Stimulated activated CD4-positive, alpha-beta T cell treated with anti-CD3 and anti-CD28 coated beads, Interleukin-1b, Interleukin-23, amount 100 ng/mL, for 24 hours (primary cell): ENCODE measurements at regions not wholly inside any gene's neighbourhood (a gene's known extent, or its start where the extent isn't known, plus 50 kb on each side); places are given as distances from the start of the nearest gene placed in this dataset.

Experiments used
- DNase-seq, 4 experiments: peaks; one replicate each; pipeline ENCODE4 v3.0.0-alpha.2; 2020; ENCODE audit warnings: low read depth in 4 of 4, low spot score in 1 of 4

DNA sequence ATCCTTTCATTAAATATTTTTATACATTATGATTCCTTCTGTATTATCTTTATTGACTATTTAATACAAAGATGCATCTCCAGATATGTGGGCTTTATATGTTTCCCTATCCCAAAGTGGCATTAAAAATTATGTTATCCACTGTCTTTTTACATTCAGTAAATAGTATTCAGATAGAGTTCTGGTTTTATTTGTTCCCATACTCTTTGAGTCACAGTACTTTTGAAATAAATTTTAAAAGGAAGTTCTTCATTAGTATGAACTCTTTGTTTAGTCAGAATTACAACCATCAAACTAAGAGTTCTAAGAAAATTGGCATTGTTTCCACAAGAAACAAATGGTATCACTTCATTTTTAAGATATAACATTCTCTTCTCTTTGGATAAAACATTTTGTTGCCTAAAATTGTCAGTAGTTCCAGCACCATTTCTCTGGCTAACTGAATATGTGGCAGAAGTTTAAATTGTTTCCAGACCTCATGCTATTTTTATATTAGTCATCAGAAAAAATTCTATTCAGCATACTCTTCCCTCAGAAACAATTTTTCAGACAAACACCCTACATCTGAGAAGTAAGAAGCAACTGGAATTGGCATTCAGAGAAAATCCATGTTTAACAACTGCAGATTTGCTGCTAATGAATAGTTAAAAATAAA lies 88.5 kb upstream of the COL5A2 start:
- DNase-seq: no peak

DNA sequence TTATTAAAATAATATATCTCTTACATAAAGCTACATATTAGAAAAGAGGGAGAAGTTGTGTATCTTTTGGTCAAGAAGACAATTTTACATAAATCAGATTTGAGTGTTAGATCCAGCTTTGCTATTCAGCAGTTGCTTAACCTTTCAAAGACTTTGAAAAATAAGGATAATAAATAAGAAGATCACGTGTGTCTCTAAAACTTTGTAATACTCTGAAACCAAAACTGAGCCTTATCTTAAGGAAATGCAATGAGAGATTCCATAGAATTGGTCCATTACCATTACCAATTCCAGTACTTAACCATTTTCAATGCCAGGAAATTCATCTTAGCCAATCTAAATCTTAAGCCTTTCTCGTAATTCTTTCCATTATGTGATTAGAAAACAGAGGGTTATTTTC lies 89.2 kb upstream of the COL5A2 start:
- no peak for DNase-seq

DNA sequence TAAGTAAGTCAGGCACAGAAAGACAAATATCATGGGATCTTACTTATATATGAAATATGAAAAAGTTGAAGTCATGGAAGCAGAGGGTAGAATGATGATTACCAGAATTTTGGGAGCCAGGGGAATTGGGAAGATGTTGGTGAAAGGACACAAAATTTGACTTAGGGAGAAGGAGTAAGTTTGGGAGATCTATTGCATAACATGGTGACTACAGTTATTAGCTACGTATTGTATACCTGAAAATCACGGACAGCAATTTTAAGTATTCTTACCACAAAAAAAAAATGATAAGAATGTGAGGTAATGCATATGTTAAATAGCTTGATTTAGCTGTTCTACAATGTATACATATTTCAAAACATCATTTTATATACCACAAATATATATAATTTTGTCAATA lies 94.2 kb upstream of the COL5A2 start:
- no peak for DNase-seq

DNA sequence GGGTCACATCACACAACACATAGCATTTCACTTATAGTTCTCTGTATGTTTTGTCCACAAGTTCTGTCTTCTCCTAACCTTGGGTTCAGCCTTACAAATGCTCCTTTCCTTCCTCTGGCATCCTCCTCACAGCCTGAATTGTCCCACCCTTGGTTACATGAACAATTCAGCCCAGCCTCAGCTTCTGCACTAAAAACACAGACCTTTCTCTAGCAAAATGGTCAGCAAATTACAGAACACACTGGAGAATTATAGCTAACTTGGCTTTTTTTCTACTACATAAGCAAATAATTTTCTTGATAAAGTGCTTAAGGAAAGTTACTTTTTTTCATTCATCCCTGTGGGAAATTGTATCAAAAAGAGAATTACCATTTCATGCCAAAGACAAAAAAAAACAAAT lies 94.8 kb upstream of the COL5A2 start:
- no peak for DNase-seq

DNA sequence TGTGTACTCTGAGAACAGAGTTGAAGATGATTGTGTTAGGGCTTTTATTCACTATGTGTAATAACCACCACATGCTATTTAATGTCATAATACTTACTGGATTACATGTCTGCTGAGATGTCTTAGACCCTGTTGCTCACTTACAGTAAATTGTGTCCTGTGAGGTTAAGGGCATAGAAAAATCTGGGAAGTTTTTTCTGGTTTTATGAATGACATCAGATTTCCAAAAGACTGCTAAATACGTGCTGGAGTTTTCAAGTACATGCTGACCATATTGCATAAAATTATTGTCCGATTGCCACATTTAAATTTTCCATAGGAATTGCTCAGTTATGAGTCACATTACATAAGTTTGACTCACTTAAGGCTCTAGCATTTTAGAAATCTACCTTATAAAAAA lies 96.7 kb upstream of the COL5A2 start:
- no peak for DNase-seq

DNA sequence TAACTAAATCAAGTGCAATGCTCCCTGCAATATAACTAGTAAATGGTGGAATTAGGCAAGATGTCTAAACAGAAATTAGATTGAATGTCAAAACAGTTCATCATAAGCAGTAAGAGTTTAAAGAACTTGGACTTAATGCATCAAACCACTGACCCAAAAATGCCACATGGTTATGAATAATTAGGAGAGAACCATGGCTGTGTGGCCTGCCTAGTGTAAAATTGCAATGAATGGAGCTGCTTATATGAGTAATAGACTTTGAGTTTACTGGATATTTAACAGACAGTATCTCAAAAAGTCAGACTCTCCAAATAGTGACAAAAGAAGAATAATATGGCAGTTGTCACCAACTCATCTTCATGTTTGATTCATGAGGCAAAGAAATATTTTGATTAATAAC lies 101.6 kb upstream of the COL5A2 start:
- DNase-seq: no peak

DNA sequence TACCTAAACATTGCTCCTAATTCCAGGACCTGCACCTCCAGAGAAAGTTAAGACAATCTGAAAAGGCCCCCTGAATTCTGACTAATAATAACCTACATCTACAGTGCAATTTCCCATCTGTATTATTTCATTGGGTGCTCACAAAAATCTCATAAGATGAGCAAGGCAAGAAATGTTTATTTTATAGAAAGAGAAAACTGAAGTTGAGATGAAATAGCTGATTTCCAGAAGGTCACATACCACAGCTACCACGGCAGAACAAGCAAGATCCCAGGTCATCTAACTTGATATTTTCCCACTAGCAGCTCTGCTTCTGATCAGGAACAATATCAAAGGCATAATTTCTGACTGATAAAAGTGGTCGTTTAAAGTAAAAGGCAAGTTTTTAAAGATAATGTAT lies 105.8 kb upstream of the COL5A2 start:
- no peak for DNase-seq

DNA sequence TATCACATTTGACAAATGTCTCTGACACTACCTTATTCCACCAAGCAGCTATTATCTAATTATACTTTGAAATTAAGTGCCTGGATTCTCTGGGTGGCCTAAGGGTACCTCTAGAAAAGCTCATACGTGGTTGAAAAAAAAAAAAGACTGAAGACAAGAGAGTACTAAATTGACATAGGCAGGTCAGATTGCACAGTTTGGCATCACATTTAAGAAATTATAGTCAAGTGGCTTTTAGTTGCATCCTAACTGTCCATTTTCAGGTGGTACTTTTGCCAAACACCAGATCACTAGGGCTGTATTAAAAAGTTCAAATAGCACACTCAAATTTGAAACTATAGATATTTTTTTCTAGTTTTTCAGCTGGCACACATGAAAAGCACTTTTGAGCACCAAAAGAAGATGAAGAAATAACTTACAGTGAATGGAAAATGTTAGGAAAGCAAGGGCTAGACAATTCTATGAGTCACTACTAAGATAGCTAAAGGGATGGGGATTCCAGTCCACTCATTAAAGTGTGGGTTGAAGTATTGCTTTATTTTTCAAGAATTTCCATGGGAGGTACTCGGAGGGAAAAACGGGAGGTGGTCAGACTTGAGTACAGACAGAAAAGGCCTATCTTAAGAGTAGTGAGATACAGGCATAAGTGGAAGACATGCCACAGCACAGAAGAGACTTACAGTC lies 106.5 kb upstream of the COL5A2 start:
- no peak for DNase-seq

DNA sequence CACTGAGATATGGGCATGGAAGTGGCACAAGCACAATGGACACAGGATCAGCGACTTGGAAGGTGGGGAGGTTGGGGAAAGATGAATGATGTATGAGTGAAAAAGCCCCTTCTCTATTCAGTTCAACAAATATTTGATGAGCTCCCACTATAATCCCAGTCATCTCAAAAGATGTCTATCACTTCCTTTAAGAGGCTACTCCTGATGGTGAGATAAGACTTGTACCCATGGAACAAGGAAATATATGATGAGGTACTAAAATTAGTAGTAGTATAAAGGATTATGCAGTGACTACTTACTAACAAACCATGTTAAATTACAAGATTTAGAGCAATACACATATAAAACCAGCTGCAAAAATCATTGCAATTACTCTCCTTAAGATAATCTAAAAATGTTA lies 107.8 kb upstream of the COL5A2 start:
- DNase-seq: no peak

DNA sequence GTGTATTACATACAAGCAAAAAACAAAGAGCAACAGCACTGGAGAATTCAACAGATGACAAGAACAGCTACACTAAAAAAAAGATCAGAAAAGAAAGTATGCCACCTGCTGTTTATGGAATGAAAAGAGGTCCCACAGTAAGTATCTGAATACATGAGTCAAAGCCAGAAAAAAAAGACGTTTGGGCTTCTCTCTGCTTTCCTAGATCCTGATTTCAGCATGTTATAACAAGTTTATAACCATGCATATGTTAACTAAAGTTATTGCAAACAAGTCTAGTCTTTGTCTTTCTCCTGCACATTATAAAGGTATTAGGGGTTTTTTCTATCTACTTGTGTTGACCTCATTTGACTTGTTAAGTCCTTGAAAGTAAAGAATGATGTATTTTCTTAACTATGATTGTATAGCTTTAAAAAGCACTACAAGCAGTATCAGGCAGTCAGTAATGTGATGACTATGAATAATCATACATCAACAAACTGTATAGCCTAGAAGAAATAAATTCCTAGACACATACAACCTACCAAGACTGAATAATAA lies 108.5 kb upstream of the COL5A2 start:
- DNase-seq: no peak

DNA sequence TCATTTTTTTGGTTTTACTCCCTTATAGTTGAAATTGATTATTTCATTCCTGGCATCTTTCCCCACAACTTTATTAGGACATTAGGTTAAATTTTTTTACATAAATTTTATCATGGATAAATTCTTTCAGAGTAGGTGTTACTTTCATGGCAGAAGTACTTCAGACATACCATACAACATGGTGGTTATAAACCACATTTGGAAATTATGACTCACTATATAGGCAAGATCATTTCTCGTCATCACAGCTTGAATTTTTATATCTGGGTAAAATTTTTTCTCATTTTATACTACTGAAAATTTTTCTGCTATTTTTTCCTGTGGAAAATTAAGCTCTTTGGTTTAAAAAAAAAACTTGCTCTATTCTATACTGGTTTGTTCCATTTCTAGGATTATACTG lies 111.9 kb upstream of the COL5A2 start:
- DNase-seq: no peak

DNA sequence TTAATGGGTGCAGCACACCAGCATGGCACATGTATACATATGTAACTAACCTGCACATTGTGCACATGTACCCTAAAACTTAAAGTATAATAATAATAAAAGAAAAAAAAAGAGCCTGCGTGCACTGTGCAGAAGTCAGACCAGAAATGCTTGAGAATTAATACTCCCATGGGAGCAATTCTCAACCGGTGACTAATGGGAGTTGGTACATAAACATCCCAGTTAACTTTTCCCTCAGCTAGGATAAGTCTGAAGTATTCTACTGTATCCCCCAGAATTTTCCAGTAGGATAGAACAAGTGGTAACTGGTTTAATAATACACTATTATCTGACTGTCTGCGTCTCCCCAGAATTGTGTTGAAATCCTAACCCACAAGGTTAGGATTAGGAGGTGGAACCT lies 113.6 kb upstream of the COL5A2 start:
- no peak for DNase-seq

DNA sequence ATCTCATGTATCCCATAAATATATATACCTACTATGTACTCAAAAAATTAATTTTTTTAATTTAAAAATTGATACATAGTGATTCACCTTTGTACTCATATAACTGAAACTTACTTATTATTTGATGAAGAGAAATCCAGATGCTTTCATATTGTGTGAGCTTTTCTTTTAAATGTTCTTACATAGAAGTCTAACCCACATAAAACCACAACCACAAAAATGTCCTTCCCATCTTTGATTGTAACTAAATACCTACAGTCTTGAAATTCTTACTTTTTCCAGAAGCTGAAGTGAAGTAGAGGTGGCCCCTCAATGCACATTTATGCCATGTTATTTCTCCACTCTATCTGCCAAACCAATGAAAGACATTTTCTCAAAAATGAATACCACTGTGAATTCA lies 117.9 kb upstream of the COL5A2 start:
- DNase-seq: no peak

DNA sequence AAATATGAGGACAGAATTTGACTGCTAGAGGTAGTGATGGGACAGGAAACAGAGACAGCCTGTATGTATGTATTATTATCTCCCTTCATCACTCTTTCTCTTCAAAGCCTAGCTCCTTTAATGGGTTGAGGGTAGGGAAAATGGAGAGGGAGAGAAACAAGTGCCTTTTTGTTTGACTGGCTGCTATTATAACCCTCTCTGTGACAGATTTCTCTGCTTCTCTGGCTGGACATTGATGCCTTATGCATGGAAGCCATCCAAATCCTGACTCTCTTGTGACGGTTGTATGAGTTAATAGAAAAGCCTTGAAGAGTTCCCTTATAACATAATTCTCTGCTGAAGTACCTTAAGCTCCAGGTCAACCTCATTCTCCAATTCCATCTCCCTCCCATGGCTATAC lies 118.5 kb upstream of the COL5A2 start:
- no peak for DNase-seq

DNA sequence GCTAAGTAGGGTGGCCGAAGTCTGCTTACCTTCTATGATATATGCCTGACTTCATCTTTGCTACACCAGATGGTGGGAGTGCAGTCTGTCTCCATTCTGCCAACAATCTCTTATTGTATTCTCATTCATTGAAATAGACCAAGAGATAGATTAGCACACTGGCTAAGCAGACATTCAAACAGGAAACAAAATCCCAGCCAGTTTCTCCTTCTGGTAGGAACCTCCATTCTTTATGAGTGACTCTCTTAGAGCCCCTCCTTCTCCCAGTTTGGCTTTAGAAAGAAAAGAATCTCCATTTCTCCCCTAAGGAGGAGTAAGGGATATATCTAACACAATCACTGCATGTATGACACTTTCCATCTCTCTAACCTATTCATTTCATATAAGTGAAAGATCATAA lies 118.9 kb upstream of the COL5A2 start:
- DNase-seq: no peak

DNA sequence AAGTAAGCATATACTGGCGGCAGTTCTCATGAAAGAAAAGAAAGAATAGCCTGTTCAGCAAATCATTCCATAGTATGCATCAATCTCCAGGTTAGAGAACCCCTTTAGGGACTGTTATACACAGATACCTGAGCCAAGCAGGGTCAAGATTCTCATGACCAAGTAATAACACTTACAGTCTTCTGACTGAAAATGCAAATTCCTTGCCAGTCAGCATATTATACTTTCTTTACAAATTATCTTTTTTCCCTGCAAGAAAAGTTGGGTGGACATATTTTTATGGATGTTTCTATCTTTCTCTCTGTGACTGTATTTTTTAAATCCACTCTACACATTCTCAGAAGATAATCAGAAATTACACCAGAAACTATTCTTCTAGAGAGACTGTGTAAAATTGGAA lies 120.4 kb upstream of the COL5A2 start:
- DNase-seq: no peak

DNA sequence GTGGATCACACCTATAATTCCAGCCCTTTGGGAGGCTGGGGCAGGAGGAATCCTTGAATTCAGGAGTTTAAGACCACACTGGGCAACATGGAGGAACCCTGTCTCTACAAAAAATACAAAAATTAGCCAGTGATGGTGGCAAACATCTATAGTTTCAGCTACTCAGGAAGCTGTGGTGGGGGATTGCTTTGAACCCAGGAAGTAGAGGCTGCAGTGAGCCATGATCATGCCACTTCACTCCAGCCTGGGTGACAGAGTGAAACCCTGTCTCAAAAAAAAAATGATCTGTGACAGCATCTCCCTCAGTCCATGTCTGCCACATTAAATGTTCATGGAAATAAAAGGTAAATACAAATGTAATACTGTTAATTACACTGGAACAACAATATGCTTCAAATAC lies 121.4 kb upstream of the COL5A2 start:
- DNase-seq: no peak

DNA sequence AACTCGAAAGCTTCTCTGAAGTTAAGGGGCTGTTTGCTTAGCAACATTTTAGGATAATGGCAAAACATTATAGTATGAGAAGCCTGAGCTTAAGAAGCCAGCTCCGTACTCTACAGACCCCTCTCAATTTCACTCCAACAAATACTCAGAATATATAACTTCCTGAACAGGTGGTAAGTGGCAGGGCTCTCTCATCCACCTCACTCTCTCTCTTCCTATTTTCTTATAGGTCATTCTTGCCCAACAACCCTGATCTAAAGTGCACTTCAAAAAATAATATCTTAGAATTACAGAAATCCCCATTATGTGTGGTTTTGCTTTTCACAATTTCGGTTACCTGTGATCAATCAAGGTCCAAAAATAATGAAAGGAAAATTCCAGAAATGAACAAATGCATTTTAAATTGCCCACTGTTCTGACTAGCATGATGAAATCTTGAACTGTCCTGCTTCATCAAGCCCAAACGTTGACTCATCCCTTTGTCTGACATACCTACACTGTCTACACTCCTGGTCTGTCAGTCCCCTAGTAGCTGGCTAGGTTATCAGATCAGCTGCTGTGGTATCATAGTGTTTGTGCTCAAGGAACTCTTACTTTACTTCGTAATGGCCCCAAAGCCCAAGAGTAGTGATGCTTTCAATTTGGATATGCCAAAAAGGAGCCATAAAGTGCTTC lies 122.8 kb upstream of the COL5A2 start:
- DNase-seq: no peak

DNA sequence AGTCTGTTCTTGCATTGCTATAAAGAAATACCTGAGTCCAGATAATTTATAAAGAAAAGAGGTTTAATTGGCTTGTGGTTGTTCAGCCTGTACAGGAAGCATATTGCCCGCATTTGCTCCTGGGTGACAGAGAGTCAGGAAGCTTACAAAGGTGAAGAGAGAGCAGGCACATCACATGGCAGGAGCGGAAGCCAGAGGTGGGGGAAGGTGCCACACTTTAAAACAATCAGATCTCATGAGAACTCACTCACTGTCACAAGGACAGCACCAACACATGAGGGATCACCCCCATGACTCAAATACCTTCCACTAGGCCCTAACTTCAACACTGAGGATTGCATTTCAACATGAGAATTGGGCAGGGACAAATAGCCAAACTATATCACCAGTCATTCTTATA lies 124.8 kb upstream of the COL5A2 start:
- DNase-seq: peak in 2 of 4 experiments; percentile 13 to 20

DNA sequence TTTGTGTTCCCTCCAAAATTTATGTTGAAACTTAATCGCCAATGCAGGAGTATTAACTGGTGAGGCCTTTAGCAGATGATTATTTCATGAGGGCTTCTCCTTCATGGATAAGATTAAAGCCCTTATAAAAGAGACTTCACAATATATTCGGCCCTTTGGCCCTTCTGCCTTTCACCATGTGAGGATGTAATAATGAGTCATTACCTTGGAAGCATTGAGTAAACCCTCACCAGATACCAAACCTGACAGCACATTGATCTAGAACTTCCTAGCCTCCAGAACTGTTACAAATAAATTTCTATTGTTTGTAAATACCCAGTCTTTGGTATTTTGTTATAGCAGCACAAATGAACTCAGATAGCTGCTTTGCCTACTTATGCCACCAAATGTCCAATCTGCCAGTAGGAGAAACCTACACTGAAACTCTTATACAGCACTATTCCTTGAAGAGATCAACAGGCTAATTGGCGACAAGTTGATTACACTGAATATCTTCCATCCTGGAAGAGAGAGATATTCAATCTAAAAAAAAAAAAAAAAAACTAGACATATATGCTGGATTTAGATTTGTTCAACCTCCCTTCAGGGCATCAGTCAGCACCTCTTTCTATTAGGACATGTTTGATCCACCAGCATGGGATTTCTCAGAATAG lies 125.9 kb upstream of the COL5A2 start:
- no peak for DNase-seq

DNA sequence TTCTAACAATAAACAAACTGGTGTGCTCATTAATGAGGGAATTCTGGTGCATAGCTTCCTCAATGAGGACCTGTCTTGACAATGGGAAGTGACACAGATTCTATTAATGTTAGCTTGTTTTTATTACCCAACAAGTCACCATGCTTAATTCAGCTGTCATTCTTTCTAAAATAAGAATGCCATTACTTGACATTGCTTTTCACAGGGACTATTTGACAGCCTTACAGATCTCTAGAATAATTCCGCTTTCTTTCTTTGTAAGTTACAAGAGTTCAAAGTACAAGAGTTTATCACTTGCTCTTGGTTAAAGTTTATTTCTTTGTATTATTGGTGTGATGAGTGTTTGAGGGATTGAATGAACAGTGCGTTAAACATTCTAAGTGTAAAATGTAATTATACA lies 127.0 kb upstream of the COL5A2 start:
- no peak for DNase-seq
